Neuronal stem cell (in vitro differentiated cells): ENCODE measurements at regions not wholly inside any gene's neighbourhood (a gene's known extent, or its start where the extent isn't known, plus 50 kb on each side); places are given as distances from the start of the nearest gene placed in this dataset.
A peak's percentile ranks its signal among the peaks of the same experiment; 100 is the strongest.

Source experiments
- DNase-seq: peaks from one replicate; pipeline ENCODE4 v3.0.0-alpha.2; 2013; ENCODE audit warnings: low spot score
- H2AFZ ChIP-seq: one replicate; pipeline ENCODE4 v1.6.1; 2013; ENCODE audit warnings: mild to moderate bottlenecking, low read length, inconsistent platforms
- H2AK5ac ChIP-seq: 2 replicates; pipeline ENCODE4 v1.6.1; 2013; ENCODE audit warnings: low read depth, mild to moderate bottlenecking, inconsistent platforms, low read length, moderate library complexity, mixed read lengths
- H2BK120ac ChIP-seq: 2 replicates; pipeline ENCODE4 v1.6.1; 2013; ENCODE audit warnings: low read depth, mild to moderate bottlenecking, inconsistent platforms, low read length, moderate library complexity, mixed read lengths
- H2BK12ac ChIP-seq: one replicate; pipeline ENCODE4 v1.6.1; 2013; ENCODE audit warnings: low read length, inconsistent platforms
- H2BK15ac ChIP-seq: 2 replicates; pipeline ENCODE4 v1.6.1; 2013; ENCODE audit warnings: mild to moderate bottlenecking, low read length, inconsistent platforms, mixed read lengths
- H2BK5ac ChIP-seq: one replicate; pipeline ENCODE4 v1.6.1; 2013; ENCODE audit warnings: inconsistent platforms, mild to moderate bottlenecking, low read length, moderate library complexity
- H3K14ac ChIP-seq: one replicate; pipeline ENCODE4 v1.6.1; 2013; ENCODE audit warnings: low read length, inconsistent platforms
- H3K18ac ChIP-seq: 2 replicates; pipeline ENCODE4 v1.6.1; 2013; ENCODE audit warnings: low read length, inconsistent platforms
- H3K23ac ChIP-seq: 2 replicates; pipeline ENCODE4 v1.6.1; 2013; ENCODE audit warnings: low read depth, mild to moderate bottlenecking, mixed read lengths, low read length, inconsistent platforms; ENCODE audit not compliant: poor library complexity
- H3K27ac ChIP-seq: replicated peaks from 3 replicates; pipeline ENCODE4 v1.5.1; 2013; ENCODE audit warnings: low read length, inconsistent platforms
- H3K27me3 ChIP-seq, 3 experiments: 2 replicates each; pipeline ENCODE4 v1.6.1; 2013; ENCODE audit warnings: low read length in 3 of 3, mild to moderate bottlenecking in 2 of 3, inconsistent platforms in 1 of 3, low read depth in 1 of 3, mixed read lengths in 1 of 3, moderate library complexity in 1 of 3; ENCODE audit not compliant: control insufficient read depth in 3 of 3, insufficient read depth in 3 of 3
- H3K36me3 ChIP-seq, 2 donors: replicated peaks in 1 of 2; 2 replicates each; pipeline ENCODE4 v1.6.1; 2013; ENCODE audit warnings: low read length in 2 of 2; ENCODE audit not compliant: control insufficient read depth in 2 of 2, insufficient read depth in 2 of 2
- H3K4ac ChIP-seq: 2 replicates; pipeline ENCODE4 v1.6.1; 2013; ENCODE audit warnings: inconsistent platforms, mild to moderate bottlenecking, low read length, moderate library complexity
- H3K4me1 ChIP-seq, 2 donors: 1 replicate in 1 of 2; 2 replicates in 1 of 2; pipeline ENCODE4 v1.6.1; 2013; ENCODE audit warnings: low read length in 2 of 2, low read depth in 1 of 2; ENCODE audit not compliant: control insufficient read depth in 2 of 2, insufficient read depth in 1 of 2
- H3K4me2 ChIP-seq: one replicate; pipeline ENCODE4 v1.6.1; 2013; ENCODE audit warnings: mild to moderate bottlenecking, low read length, inconsistent platforms; ENCODE audit not compliant: insufficient read depth, poor library complexity, severe bottlenecking
- H3K4me3 ChIP-seq, 2 donors: 2 replicates each; pipeline ENCODE4 v1.5.1; 2013; ENCODE audit warnings: low read length in 2 of 2, mild to moderate bottlenecking in 2 of 2, inconsistent platforms in 1 of 2, moderate library complexity in 1 of 2
- H3K79me1 ChIP-seq: one replicate; pipeline ENCODE4 v1.6.1; 2013; ENCODE audit warnings: low read depth, mild to moderate bottlenecking, inconsistent platforms, low read length, moderate library complexity
- H3K9ac ChIP-seq: one replicate; pipeline ENCODE4 v1.6.1; 2013; ENCODE audit warnings: mild to moderate bottlenecking, low read depth, low read length, inconsistent platforms; ENCODE audit not compliant: poor library complexity
- H3K9me3 ChIP-seq, 2 donors: replicated peaks in 1 of 2; 2 replicates each; pipeline versions ENCODE3 to v1.6.1; 2013; ENCODE audit warnings: low read length in 2 of 2, mild to moderate bottlenecking in 2 of 2, inconsistent platforms in 1 of 2, low read depth in 1 of 2, mixed read lengths in 1 of 2, moderate library complexity in 1 of 2; ENCODE audit not compliant: control insufficient read depth in 2 of 2, insufficient read depth in 1 of 2
- H4K8ac ChIP-seq: one replicate; pipeline ENCODE4 v1.6.1; 2013; ENCODE audit warnings: low read depth, mild to moderate bottlenecking, inconsistent platforms, low read length, moderate library complexity
- H4K91ac ChIP-seq: one replicate; pipeline ENCODE4 v1.6.1; 2013; ENCODE audit warnings: low read length, low read depth, mild to moderate bottlenecking, inconsistent platforms; ENCODE audit not compliant: poor library complexity
- WGBS, 2 donors: extraction: QIAGEN DNeasy Blood & Tissue Kit; methylation state at CpG; one replicate each; pipeline ENCODE4 v1.1.7; 2013; ENCODE audit warnings: missing lambda C conversion rate in 2 of 2, mixed read lengths in 1 of 2; ENCODE audit not compliant: insufficient read length in 2 of 2, insufficient replicate concordance in 1 of 2; ENCODE audit errors: extremely low coverage in 2 of 2; 5-methylcytosine and 5-hydroxymethylcytosine counted together

GRCh38 chr2:128540670-128541069 lies 222.0 kb upstream of the HS6ST1 start:
- Histone ChIP-seq H3K4me2 (no peak overlapping the region), H3K23ac (no peak overlapping the region), H3K27ac (no peak overlapping the region), H3K9me3 (peaks cover 2 to 9% of the 10 kb centered on the region in 2 donors), H4K8ac (no peak overlapping the region), H3K4ac (no peak overlapping the region), H3K27me3 (peaks cover 0 to under 1% (median 0%) of the 10 kb centered on the region in 3 experiments), H3K4me3 (no peak overlapping the region), H3K4me1 (peaks cover 11 to 19% of the 10 kb centered on the region in 2 donors), H3K79me1 (no peaks in the 10 kb centered on the region), H3K36me3 (no peaks in the 10 kb centered on the region), H3K14ac (no peak overlapping the region), H4K91ac (no peak overlapping the region), H2AK5ac (no peak overlapping the region), H2BK15ac (no peak overlapping the region), H3K18ac (no peak overlapping the region), H2BK12ac (no peak overlapping the region), H3K9ac (no peak overlapping the region), H2BK5ac (no peak overlapping the region), H2AFZ (no peak overlapping the region), H2BK120ac (no peak overlapping the region)
- WGBS, 2 donors = no CpG with 5 or more reads among the region's 3 CpGs
- no peak for DNase-seq

- Histone ChIP-seq H3K4me2 (no peak overlapping the region), H3K4me1 (peaks cover 11 to 19% of the 10 kb centered on the region in 2 donors), H3K14ac (no peak overlapping the region), H3K27me3 (peaks cover 0 to 2% (median 0%) of the 10 kb centered on the region in 3 experiments), H3K4ac (no peak overlapping the region), H2BK15ac (no peak overlapping the region), H2BK5ac (no peak overlapping the region), H3K79me1 (no peaks in the 10 kb centered on the region), H3K4me3 (no peak overlapping the region), H2BK120ac (no peak overlapping the region), H3K36me3 (no peaks in the 10 kb centered on the region), H3K27ac (no peak overlapping the region), H2AK5ac (no peak overlapping the region), H4K8ac (no peak overlapping the region), H2AFZ (no peak overlapping the region), H3K23ac (no peak overlapping the region), H4K91ac (no peak overlapping the region), H3K9ac (no peak overlapping the region), H3K18ac (no peak overlapping the region), H2BK12ac (no peak overlapping the region), H3K9me3 (peaks cover 2 to 3% of the 10 kb centered on the region in 2 donors)
- WGBS, 2 donors = no CpG with 5 or more reads among the region's 2 CpGs
- DNase-seq = no peak
Observed at GRCh38 chr2:128541448-128541847, 222.8 kb upstream of the HS6ST1 start.

- no peak for DNase-seq
- WGBS, 2 donors = no CpG with 5 or more reads among the region's 3 CpGs
- H3K9ac ChIP-seq = no peak overlapping the region
Observed at GRCh38 chr2:128543036-128543435, 224.4 kb upstream of the HS6ST1 start.

GRCh38 chr2:128543646-128544045 lies 225.0 kb upstream of the HS6ST1 start:
- no peak overlapping the region for H4K91ac ChIP-seq
- H3K18ac ChIP-seq = peak overlapping the region; percentile 51
- H3K23ac ChIP-seq = no peak overlapping the region
- peaks cover 10 to 19% of the 10 kb centered on the region in 2 donors for H3K4me1 ChIP-seq
- peak overlapping the region; percentile 23 for H2AFZ ChIP-seq
- no peak overlapping the region for H3K4me2 ChIP-seq
- H3K79me1 ChIP-seq = no peaks in the 10 kb centered on the region
- no peak overlapping the region for H3K4ac ChIP-seq
- no peak overlapping the region for H2BK5ac ChIP-seq
- H3K9me3 ChIP-seq = peaks cover 2 to 3% of the 10 kb centered on the region in 2 donors
- no CpG with 5 or more reads among the region's 10 CpGs for WGBS, 2 donors
- H3K14ac ChIP-seq = no peak overlapping the region
- no peak overlapping the region for H3K9ac ChIP-seq
- no peak overlapping the region for H2BK12ac ChIP-seq
- H2AK5ac ChIP-seq = no peak overlapping the region
- no peak overlapping the region for H3K27ac ChIP-seq
- no peak overlapping the region for H4K8ac ChIP-seq
- H2BK120ac ChIP-seq = no peak overlapping the region
- no peak overlapping the region for H3K4me3 ChIP-seq
- no peaks in the 10 kb centered on the region for H3K36me3 ChIP-seq
- peaks cover 0 to 3% (median 0%) of the 10 kb centered on the region in 3 experiments for H3K27me3 ChIP-seq
- no peak overlapping the region for H2BK15ac ChIP-seq
- DNase-seq = no peak

More at GRCh38 chr2:128543036-128543435, 224.4 kb upstream of the HS6ST1 start:
- H4K91ac ChIP-seq = no peak overlapping the region
- H2BK12ac ChIP-seq = no peak overlapping the region
- no peak overlapping the region for H3K4ac ChIP-seq
- no peak overlapping the region for H3K4me3 ChIP-seq
- no peak overlapping the region for H3K27ac ChIP-seq
- peaks cover 0 to 2% (median 0%) of the 10 kb centered on the region in 3 experiments for H3K27me3 ChIP-seq
- peaks cover 2 to 3% of the 10 kb centered on the region in 2 donors for H3K9me3 ChIP-seq
- H3K18ac ChIP-seq = no peak overlapping the region
- no peak overlapping the region for H2AFZ ChIP-seq
- H2BK15ac ChIP-seq = no peak overlapping the region
- no peak overlapping the region for H2AK5ac ChIP-seq
- H2BK5ac ChIP-seq = no peak overlapping the region
- peaks cover 12 to 19% of the 10 kb centered on the region in 2 donors for H3K4me1 ChIP-seq
- H2BK120ac ChIP-seq = no peak overlapping the region
- H3K79me1 ChIP-seq = no peaks in the 10 kb centered on the region
- no peak overlapping the region for H3K4me2 ChIP-seq
- H3K23ac ChIP-seq = no peak overlapping the region
- no peak overlapping the region for H3K14ac ChIP-seq
- no peak overlapping the region for H4K8ac ChIP-seq
- H3K36me3 ChIP-seq = no peaks in the 10 kb centered on the region
